22Rv1 (cell line): ENCODE measurements at regions not wholly inside any gene's neighbourhood (a gene's known extent, or its start where the extent isn't known, plus 50 kb on each side); places are given as distances from the start of the nearest gene placed in this dataset.

Source experiments
- ZFX ChIP-seq: fragments of 450-650 bp; IDR thresholded peaks from 2 replicates; pipeline ENCODE4 v1.6.1; 2017; ENCODE audit warnings: antibody characterized with exemption, borderline replicate concordance
- TF ChIP-seq, protein P1 (sequence below): fragments of 450-650 bp; IDR thresholded peaks from 2 replicates; pipeline ENCODE4 v1.5.1; 2017; ENCODE audit warnings: mild to moderate bottlenecking

DNA sequence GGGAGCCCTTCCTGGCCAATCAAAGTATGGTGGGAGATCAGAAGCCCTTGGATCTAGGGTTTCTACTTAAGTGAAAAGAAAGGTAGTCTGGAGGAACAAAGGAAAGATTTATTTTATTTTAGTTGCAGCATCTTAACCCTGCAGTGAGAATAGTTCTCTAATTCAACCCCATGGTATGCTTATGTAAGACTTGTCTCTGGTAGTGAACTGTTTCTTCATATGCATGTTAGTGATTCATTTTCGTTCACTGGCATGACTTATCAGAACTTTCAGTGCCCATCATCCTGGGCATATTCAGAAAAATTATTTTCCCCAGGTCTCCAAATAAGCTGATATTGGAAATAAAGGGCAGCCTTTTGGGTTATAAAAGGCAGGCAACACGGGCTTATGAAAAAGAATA lies 1058.8 kb downstream of the NLGN4Y start:
- TF ChIP-seq, protein P1, sequence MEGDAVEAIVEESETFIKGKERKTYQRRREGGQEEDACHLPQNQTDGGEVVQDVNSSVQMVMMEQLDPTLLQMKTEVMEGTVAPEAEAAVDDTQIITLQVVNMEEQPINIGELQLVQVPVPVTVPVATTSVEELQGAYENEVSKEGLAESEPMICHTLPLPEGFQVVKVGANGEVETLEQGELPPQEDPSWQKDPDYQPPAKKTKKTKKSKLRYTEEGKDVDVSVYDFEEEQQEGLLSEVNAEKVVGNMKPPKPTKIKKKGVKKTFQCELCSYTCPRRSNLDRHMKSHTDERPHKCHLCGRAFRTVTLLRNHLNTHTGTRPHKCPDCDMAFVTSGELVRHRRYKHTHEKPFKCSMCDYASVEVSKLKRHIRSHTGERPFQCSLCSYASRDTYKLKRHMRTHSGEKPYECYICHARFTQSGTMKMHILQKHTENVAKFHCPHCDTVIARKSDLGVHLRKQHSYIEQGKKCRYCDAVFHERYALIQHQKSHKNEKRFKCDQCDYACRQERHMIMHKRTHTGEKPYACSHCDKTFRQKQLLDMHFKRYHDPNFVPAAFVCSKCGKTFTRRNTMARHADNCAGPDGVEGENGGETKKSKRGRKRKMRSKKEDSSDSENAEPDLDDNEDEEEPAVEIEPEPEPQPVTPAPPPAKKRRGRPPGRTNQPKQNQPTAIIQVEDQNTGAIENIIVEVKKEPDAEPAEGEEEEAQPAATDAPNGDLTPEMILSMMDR = no peak
- no peak for TF ChIP-seq ZFX
